Rectal smooth muscle tissue (tissue), 1 donor: ENCODE measurements at regions not wholly inside any gene's neighbourhood (a gene's known extent, or its start where the extent isn't known, plus 50 kb on each side); places are given as distances from the start of the nearest gene placed in this dataset.
"Not testable (repeated sequence)": the region's sequence is repeated elsewhere in the genome, so short reads cannot be mapped to it uniquely, and the experiment has no call there.

ENCODE experiments used
- H3K27ac ChIP-seq: one replicate; pipeline ENCODE4 v1.7.0; 2013; ENCODE audit warnings: low read depth, low read length, inconsistent platforms
- H3K27me3 ChIP-seq: one replicate; pipeline ENCODE4 v1.7.0; 2013; ENCODE audit warnings: low read length; ENCODE audit not compliant: control insufficient read depth, insufficient read depth
- H3K36me3 ChIP-seq: one replicate; pipeline ENCODE4 v1.7.0; 2013; ENCODE audit warnings: low read length; ENCODE audit not compliant: control insufficient read depth, insufficient read depth
- H3K4me1 ChIP-seq: one replicate; pipeline ENCODE4 v1.7.0; 2013; ENCODE audit warnings: low read length; ENCODE audit not compliant: control insufficient read depth, insufficient read depth
- H3K4me3 ChIP-seq: one replicate; pipeline ENCODE4 v1.7.0; 2013; ENCODE audit warnings: low read length
- H3K9ac ChIP-seq: one replicate; pipeline ENCODE4 v1.7.0; 2013; ENCODE audit warnings: low read length

DNA sequence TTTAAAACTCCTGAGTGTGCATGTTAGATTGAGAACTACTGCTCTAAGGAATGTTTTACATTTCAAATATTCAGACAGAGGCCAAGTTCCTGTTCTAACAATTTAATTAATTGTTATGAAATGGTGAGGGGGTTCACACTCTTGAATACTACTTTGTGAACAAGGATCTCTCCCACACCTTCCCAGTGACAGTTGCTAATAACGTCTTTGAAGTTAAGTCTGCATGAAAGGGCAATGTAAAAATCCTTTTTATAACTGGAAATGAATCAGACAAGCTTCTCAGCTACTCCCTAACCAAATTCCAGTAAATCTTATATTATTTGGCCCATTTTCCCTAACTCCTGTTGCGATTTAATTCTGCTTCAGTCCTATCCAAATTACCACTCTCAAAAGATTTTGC is 828.5 kb upstream of the ADAMTS5 start:
- no peaks in the 10 kb centered on the region for H3K36me3 ChIP-seq
- H3K27me3 ChIP-seq, result no peaks in the 10 kb centered on the region
- no peak overlapping the region for H3K4me3 ChIP-seq
- no peak overlapping the region for H3K27ac ChIP-seq
- peaks cover 4% of the 10 kb centered on the region for H3K4me1 ChIP-seq
- no peak overlapping the region for H3K9ac ChIP-seq

GRCh38 chr21:27793901-27794300 is 827.0 kb upstream of the ADAMTS5 start:
- H3K9ac ChIP-seq, result no peak overlapping the region
- no peaks in the 10 kb centered on the region for H3K36me3 ChIP-seq
- H3K4me3 ChIP-seq, result no peak overlapping the region
- H3K27me3 ChIP-seq, result no peaks in the 10 kb centered on the region
- peaks cover 4% of the 10 kb centered on the region for H3K4me1 ChIP-seq
- H3K27ac ChIP-seq, result no peak overlapping the region

DNA sequence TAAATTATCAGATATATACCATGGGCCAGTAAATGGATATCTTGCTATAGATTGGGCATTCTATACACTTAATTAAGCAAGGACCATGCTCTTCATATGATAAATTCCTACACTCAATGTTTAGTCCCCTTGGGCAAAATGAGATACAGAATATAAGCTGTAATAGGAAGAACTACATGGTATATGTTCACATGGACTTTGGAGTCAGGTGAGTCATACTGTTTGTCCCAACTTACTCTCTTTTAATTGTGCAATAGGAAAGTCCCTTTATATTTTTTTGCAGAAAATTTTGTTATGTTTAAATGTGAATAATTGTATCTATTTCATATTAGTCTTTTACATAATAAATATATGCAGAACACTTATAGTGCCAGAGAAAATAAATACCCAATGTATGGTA is 820.2 kb upstream of the ADAMTS5 start:
- no peaks in the 10 kb centered on the region for H3K36me3 ChIP-seq
- H3K4me3 ChIP-seq, result no peak overlapping the region
- no peaks in the 10 kb centered on the region for H3K27me3 ChIP-seq
- H3K9ac ChIP-seq, result no peak overlapping the region
- no peaks in the 10 kb centered on the region for H3K4me1 ChIP-seq
- no peak overlapping the region for H3K27ac ChIP-seq

GRCh38 chr21:27779606-27780005 is 812.7 kb upstream of the ADAMTS5 start:
- Histone ChIP-seq H3K9ac (no peak overlapping the region), H3K27me3 (no peaks in the 10 kb centered on the region), H3K27ac (no peak overlapping the region), H3K36me3 (no peaks in the 10 kb centered on the region), H3K4me1 (no peaks in the 10 kb centered on the region), H3K4me3 (no peak overlapping the region)

DNA sequence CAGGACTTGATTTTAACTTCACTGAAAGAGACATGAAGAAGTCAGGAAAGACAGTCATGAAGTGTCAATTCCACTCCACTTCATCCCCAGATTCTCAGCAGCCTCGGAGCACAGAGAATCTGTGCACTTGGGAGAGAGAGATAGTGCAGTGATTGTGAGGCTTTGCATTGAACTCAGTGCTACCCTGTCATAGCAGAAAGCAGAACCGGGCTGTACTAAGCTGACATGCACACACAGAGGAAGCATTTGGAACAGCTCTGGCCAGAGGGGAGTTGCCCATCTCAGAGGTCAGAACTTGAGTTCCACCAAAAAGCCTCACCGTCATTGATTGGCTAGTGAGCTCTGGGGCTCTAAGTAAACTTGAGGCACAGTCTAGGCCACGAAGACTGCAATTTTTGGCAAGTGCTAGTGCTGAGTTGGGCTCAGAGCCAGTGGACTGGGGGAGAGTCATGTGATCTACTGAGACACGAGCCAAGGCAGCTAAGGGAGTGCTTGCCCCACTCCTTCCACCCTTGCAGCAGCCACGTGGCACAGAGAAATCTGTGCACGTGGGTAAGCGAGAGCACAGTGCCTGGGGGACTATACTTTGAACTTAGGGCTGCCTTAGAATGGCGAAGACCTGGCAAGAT is 810.2 kb upstream of the ADAMTS5 start:
- Histone ChIP-seq H3K36me3 (no peaks in the 10 kb centered on the region), H3K27me3 (no peaks in the 10 kb centered on the region), H3K4me1 (no peaks in the 10 kb centered on the region), H3K9ac (no peak overlapping the region), H3K4me3 (no peak overlapping the region), H3K27ac (no peak overlapping the region)

- no peaks in the 10 kb centered on the region for H3K27me3 ChIP-seq
- H3K9ac ChIP-seq, result no peak overlapping the region
- no peaks in the 10 kb centered on the region for H3K4me1 ChIP-seq
- H3K4me3 ChIP-seq, result no peak overlapping the region
- H3K27ac ChIP-seq, result no peak overlapping the region
- no peaks in the 10 kb centered on the region for H3K36me3 ChIP-seq
Observed at GRCh38 chr21:27772816-27773215, 805.9 kb upstream of the ADAMTS5 start.

- H3K4me3 ChIP-seq, result no peak overlapping the region
- H3K27me3 ChIP-seq, result no peaks in the 10 kb centered on the region
- no peak overlapping the region for H3K9ac ChIP-seq
- no peak overlapping the region for H3K27ac ChIP-seq
- H3K36me3 ChIP-seq, result no peaks in the 10 kb centered on the region
- H3K4me1 ChIP-seq, result no peaks in the 10 kb centered on the region
Observed at GRCh38 chr21:27771938-27772483, 805.1 kb upstream of the ADAMTS5 start.

- no peak overlapping the region for H3K4me3 ChIP-seq
- no peaks in the 10 kb centered on the region for H3K36me3 ChIP-seq
- H3K4me1 ChIP-seq, result no peaks in the 10 kb centered on the region
- H3K27ac ChIP-seq, result no peak overlapping the region
- no peaks in the 10 kb centered on the region for H3K27me3 ChIP-seq
- no peak overlapping the region for H3K9ac ChIP-seq
Observed at GRCh38 chr21:27769763-27770162, 802.9 kb upstream of the ADAMTS5 start.

DNA sequence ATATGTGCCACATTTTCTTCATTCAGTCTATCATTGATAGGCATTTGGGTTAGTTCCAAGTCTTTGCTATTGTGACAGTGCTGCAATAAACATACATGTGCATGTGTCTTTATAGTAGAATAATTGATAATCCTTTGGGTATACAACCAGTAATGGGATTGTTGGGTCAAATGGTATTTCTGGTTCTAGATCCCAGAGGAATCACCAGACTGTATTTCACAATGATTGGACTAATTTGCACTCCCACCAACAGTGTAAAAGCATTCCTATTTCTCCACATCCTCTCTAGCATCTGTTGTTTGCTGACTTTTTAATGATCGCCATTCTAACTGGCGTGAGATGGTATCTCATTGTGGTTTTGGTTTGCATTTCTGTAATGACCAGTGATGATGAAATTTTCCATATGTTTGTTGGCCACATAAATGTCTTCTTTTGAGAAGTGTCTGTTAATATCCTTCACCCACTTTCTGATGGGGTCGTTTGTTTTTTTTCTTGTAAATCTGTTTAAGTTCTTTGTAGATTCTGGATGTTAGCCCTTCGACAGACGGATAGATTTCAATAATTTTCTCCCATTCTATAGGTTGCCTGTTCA is 801.3 kb upstream of the ADAMTS5 start:
- H3K4me3 ChIP-seq, H3K4me1 ChIP-seq, H3K27ac ChIP-seq, H3K9ac ChIP-seq, H3K27me3 ChIP-seq, H3K36me3 ChIP-seq: not testable (repeated sequence)

DNA sequence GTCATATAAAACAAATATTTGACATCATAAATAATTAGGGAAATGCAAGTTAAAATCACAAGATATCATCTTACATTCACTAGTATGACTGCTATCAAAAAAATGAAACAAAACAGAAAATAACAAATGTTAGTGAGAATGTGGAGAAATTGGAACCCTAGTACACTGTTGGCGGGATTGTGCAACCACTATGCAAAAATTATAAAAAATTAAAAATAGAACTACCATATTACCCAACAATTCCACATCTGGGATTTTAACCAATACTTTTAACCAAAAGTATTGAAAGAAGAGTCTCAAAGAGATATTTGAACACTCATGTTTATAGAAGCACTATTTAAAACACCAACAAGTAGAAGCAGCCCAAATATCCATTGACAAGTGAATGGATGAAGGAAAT is 797.2 kb upstream of the ADAMTS5 start:
- Histone ChIP-seq H3K36me3 (no peaks in the 10 kb centered on the region), H3K27me3 (no peaks in the 10 kb centered on the region), H3K9ac (no peak overlapping the region), H3K27ac (no peak overlapping the region), H3K4me3 (no peak overlapping the region), H3K4me1 (no peaks in the 10 kb centered on the region)

- Histone ChIP-seq H3K4me1 (no peaks in the 10 kb centered on the region), H3K4me3 (no peak overlapping the region), H3K9ac (no peak overlapping the region), H3K27me3 (no peaks in the 10 kb centered on the region), H3K36me3 (no peaks in the 10 kb centered on the region), H3K27ac (no peak overlapping the region)
Observed at GRCh38 chr21:27761623-27762022, 794.7 kb upstream of the ADAMTS5 start.

GRCh38 chr21:27759820-27760219 is 792.9 kb upstream of the ADAMTS5 start:
- H3K4me3 ChIP-seq, result no peak overlapping the region
- no peak overlapping the region for H3K27ac ChIP-seq
- H3K27me3 ChIP-seq, result no peaks in the 10 kb centered on the region
- no peak overlapping the region for H3K9ac ChIP-seq
- H3K36me3 ChIP-seq, result no peaks in the 10 kb centered on the region
- H3K4me1 ChIP-seq, result no peaks in the 10 kb centered on the region

GRCh38 chr21:27759091-27759659 is 792.3 kb upstream of the ADAMTS5 start:
- H3K4me1 ChIP-seq, result no peaks in the 10 kb centered on the region
- H3K27me3 ChIP-seq, result no peaks in the 10 kb centered on the region
- H3K9ac ChIP-seq, result no peak overlapping the region
- H3K27ac ChIP-seq, result no peak overlapping the region
- no peak overlapping the region for H3K4me3 ChIP-seq
- no peaks in the 10 kb centered on the region for H3K36me3 ChIP-seq
